ENCODE measurements at regions not wholly inside any gene's neighbourhood (a gene's known extent, or its start where the extent isn't known, plus 50 kb on each side); places are given as distances from the start of the nearest gene placed in this dataset.

DNA sequence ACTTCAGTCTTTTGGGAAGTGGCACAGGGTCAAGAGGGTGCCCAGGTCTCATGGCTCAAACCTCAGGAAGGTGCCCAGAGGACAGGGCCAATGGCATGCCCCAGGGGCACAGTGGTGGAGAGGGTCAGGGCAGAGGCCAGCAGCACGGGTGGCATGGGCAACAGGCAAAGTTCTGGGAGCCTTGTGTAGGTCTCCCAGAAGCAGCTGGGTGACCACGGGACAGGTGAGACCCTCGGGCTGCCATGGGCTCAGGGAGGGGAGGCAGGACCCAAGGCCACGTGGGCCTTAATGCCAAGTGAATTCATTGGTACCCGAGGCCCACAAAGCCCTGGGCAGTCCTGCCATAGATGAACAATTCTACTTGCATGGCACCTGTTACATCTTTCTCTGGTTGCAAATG, 72.4 kb upstream of the ADAMTS2 start:
- TF ChIP-seq, protein P1, sequence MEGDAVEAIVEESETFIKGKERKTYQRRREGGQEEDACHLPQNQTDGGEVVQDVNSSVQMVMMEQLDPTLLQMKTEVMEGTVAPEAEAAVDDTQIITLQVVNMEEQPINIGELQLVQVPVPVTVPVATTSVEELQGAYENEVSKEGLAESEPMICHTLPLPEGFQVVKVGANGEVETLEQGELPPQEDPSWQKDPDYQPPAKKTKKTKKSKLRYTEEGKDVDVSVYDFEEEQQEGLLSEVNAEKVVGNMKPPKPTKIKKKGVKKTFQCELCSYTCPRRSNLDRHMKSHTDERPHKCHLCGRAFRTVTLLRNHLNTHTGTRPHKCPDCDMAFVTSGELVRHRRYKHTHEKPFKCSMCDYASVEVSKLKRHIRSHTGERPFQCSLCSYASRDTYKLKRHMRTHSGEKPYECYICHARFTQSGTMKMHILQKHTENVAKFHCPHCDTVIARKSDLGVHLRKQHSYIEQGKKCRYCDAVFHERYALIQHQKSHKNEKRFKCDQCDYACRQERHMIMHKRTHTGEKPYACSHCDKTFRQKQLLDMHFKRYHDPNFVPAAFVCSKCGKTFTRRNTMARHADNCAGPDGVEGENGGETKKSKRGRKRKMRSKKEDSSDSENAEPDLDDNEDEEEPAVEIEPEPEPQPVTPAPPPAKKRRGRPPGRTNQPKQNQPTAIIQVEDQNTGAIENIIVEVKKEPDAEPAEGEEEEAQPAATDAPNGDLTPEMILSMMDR (conservative IDR thresholded peaks at IDR 0.05 in 1 of 2, IDR thresholded peaks at IDR 0.05 in 1 of 2; ENCODE audit: extremely low read depth in 1 of 2, insufficient read depth in 1 of 2, low read depth in 1 of 2, low read length in 2 of 2), result no peak
- no peak for TF ChIP-seq EZH2 (IDR thresholded peaks at IDR 0.05; ENCODE audit: borderline replicate concordance, low read length)

Measured in mammary epithelial cell (primary cell).